Kidney (tissue), 13 donors: ENCODE measurements at regions not wholly inside any gene's neighbourhood (a gene's known extent, or its start where the extent isn't known, plus 50 kb on each side); places are given as distances from the start of the nearest gene placed in this dataset.

Experiments
- DNase-seq, 5 donors: peaks; one replicate each; pipeline ENCODE4 v3.0.0-alpha.2; 2013 to 2020
- FAIRE-seq: peaks from 2 replicates; lab custom pipeline; 2012; peaks lifted over from hg19 to GRCh38; lab: Jason Lieb, UNC
- H3K27ac ChIP-seq, 2 donors: one replicate each; pipeline ENCODE4 v1.7.0; 2013; ENCODE audit warnings: low read depth in 2 of 2, low read length in 2 of 2, inconsistent platforms in 1 of 2
- H3K27me3 ChIP-seq: one replicate; pipeline ENCODE4 v1.7.1; 2013; ENCODE audit warnings: low read length, inconsistent platforms; ENCODE audit not compliant: control insufficient read depth, insufficient read depth
- H3K36me3 ChIP-seq, 3 donors: one replicate each; pipeline versions ENCODE4 v1.7.0 to v1.7.1; 2013; ENCODE audit warnings: low read length in 3 of 3, control low read depth in 1 of 3, inconsistent platforms in 1 of 3; ENCODE audit not compliant: insufficient read depth in 3 of 3, control insufficient read depth in 2 of 3
- H3K4me1 ChIP-seq, 3 donors: one replicate each; pipeline versions ENCODE4 v1.7.0 to v1.7.1; 2013; ENCODE audit warnings: low read length in 3 of 3, inconsistent platforms in 1 of 3, low read depth in 1 of 3; ENCODE audit not compliant: control insufficient read depth in 2 of 3, insufficient read depth in 2 of 3
- H3K4me3 ChIP-seq, 3 donors: one replicate each; pipeline versions ENCODE4 v1.7.0 to v1.8.1; 2013; ENCODE audit warnings: low read length in 3 of 3, control low read depth in 1 of 3, inconsistent platforms in 1 of 3
- H3K9ac ChIP-seq, 3 donors: one replicate each; pipeline versions ENCODE4 v1.7.0 to v1.7.1; 2013; ENCODE audit warnings: low read length in 3 of 3, control low read depth in 1 of 3, inconsistent platforms in 1 of 3
- H3K9me3 ChIP-seq, 3 donors: one replicate each; pipeline versions ENCODE4 v1.7.0 to v1.7.1; 2013; ENCODE audit warnings: low read length in 3 of 3, control low read depth in 1 of 3, inconsistent platforms in 1 of 3; ENCODE audit not compliant: control insufficient read depth in 2 of 3, insufficient read depth in 1 of 3
- CTCF ChIP-seq: IDR thresholded peaks from 3 replicates; pipeline ENCODE4 v1.5.1; 2012; ENCODE audit warnings: mild to moderate bottlenecking, moderate library complexity, borderline replicate concordance; ENCODE audit not compliant: insufficient read depth; ENCODE audit errors: extremely low read depth
- intact Hi-C: fragments of 100-400 bp; cut with DNase I; formaldehyde crosslinking; loops from one replicate; pipeline ENCODE4 v1.11.1; 2022
- donor health status: control.
- donor health status: control.
- donor health status: control.
- donor health status: control.
- donor health status: control.
- donor health status: DM: yes; HTN: yes; CAD: no.
- donor health status: Normal renal cell carcinoma (clear cell type).

- DNase-seq (no peak), FAIRE-seq (no peak)
- Histone ChIP-seq H3K9me3 (no peaks in the 10 kb centered on the region), H3K27me3 (no peaks in the 10 kb centered on the region), H3K4me3 (no peak overlapping the region), H3K4me1 (no peaks in the 10 kb centered on the region), H3K9ac (no peak overlapping the region), H3K27ac (no peak overlapping the region), H3K36me3 (no peaks in the 10 kb centered on the region)
- intact Hi-C loops = no loop called here
- TF ChIP-seq CTCF = no peak
Observed at GRCh38 chr10:128218161-128218560, 91.9 kb upstream of the MKI67 start.

- DNase-seq (no peak), FAIRE-seq (no peak)
- H3K9ac ChIP-seq = no peak overlapping the region
- H3K4me3 ChIP-seq = no peak overlapping the region
- H3K4me1 ChIP-seq = no peaks in the 10 kb centered on the region
- no peak overlapping the region for H3K27ac ChIP-seq
- TF ChIP-seq CTCF = no peak
- no peaks in the 10 kb centered on the region for H3K36me3 ChIP-seq
- no peaks in the 10 kb centered on the region for H3K27me3 ChIP-seq
- intact Hi-C loops = no loop called here
- H3K9me3 ChIP-seq = no peaks in the 10 kb centered on the region
Observed at GRCh38 chr10:128219295-128219694, 93.1 kb upstream of the MKI67 start.

DNA sequence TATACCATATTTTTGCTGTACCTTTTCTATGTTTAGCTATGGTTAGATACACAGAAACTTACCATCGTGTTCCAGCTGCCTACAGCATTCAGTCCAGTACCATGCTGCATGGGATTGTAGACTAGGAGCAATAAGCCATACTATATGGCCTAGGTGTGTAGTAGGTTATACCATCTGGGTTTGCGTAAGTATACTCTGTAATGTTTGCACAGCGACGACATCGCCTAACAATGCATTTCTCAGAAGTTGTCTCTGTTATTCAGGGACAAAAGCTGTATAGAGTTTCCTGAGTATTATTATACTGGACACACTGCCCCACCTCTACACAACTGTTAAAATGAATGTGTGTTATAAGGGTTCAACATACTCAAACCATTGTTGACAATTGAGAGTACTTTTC lies 93.8 kb upstream of the MKI67 start:
- no peak for TF ChIP-seq CTCF
- FAIRE-seq = no peak
- no peak overlapping the region for H3K27ac ChIP-seq
- H3K9me3 ChIP-seq = no peaks in the 10 kb centered on the region
- intact Hi-C loops = no loop called here
- H3K4me3 ChIP-seq = no peak overlapping the region
- no peak for DNase-seq
- H3K4me1 ChIP-seq = no peaks in the 10 kb centered on the region
- H3K27me3 ChIP-seq = no peaks in the 10 kb centered on the region
- no peak overlapping the region for H3K9ac ChIP-seq
- H3K36me3 ChIP-seq = no peaks in the 10 kb centered on the region

GRCh38 chr10:128221117-128221516 lies 94.9 kb upstream of the MKI67 start:
- no peak overlapping the region for H3K9ac ChIP-seq
- H3K27ac ChIP-seq = no peak overlapping the region
- no peaks in the 10 kb centered on the region for H3K36me3 ChIP-seq
- intact Hi-C loops = no loop called here
- no peaks in the 10 kb centered on the region for H3K27me3 ChIP-seq
- TF ChIP-seq CTCF = no peak
- H3K4me1 ChIP-seq = no peaks in the 10 kb centered on the region
- no peaks in the 10 kb centered on the region for H3K9me3 ChIP-seq
- FAIRE-seq (no peak), DNase-seq (no peak)
- no peak overlapping the region for H3K4me3 ChIP-seq
